Ammon's horn (tissue), 1 donor: ENCODE measurements at regions not wholly inside any gene's neighbourhood (a gene's known extent, or its start where the extent isn't known, plus 50 kb on each side); places are given as distances from the start of the nearest gene placed in this dataset.
"Not testable (repeated sequence)": the region's sequence is repeated elsewhere in the genome, so short reads cannot be mapped to it uniquely, and the experiment has no call there.

Source experiments
- DNase-seq: peaks from one replicate; pipeline ENCODE4 v3.0.0-alpha.2; 2016; ENCODE audit warnings: low spot score

DNA sequence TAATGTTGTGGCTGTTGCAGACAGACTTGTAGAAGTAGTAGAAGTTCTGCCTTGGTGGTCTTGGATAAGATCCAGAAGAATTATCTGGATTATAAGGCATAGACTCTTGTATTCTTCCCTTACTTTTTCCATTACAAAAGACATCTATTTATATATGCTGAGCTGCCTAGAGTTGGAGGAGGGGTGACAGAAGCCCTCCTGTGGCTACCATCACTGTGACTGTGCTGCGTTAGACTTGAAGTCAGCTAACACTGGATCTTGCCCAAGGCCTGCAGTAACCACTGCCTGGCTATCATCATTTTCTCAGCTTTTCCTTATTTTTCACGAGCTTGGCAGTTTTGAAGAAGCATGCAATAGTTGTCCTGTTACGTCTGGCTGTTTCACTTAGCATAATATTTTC lies 684.8 kb upstream of the BCHE start:
- DNase-seq = no peak

GRCh38 chr3:166519443-166519842 lies 682.2 kb upstream of the BCHE start:
- DNase-seq = no peak

- no peak for DNase-seq
Measured at GRCh38 chr3:166518040-166518439, 680.8 kb upstream of the BCHE start.

DNA sequence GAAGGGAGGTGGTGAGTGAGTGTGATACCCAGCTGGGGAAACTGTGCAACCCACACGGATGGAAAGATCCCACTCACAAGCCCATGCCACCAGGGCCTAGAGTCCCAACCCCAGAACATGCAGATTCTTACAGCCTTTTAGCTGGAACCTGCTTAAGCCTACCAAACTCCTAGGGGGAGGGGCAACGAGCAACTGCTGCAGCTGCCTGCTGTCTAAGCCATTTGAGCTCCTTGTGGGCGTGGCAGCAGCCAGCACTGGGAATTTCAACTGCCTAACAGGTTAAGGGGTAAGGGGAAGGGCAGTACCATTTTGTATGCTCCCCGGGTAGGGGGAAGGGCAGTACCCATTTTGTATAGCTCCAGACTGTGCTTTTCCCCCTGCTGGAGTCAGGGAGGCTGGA lies 673.2 kb upstream of the BCHE start:
- DNase-seq = no peak

DNA sequence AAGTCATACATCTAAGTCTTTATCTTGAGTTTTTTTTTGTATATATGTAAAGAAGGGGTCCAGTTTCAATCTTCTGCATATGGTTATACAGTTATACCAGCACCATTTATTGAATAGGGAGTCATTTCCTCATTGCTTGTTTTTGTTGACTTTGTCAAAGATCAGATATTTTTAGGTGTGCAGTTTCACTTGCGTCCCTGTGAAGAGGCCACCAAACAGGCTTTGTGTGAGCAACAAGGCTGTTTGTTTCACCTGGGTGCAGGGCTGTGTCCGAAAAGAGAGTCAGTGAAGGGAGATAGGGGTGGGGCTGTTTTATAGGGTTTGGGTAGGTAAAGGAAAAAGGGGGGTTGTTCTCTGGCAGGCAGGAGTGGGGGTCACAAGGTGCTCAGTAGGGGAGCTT lies 663.2 kb upstream of the BCHE start:
- not testable (repeated sequence) for DNase-seq

- DNase-seq = no peak
Measured at GRCh38 chr3:166499636-166500035, 662.4 kb upstream of the BCHE start.

DNA sequence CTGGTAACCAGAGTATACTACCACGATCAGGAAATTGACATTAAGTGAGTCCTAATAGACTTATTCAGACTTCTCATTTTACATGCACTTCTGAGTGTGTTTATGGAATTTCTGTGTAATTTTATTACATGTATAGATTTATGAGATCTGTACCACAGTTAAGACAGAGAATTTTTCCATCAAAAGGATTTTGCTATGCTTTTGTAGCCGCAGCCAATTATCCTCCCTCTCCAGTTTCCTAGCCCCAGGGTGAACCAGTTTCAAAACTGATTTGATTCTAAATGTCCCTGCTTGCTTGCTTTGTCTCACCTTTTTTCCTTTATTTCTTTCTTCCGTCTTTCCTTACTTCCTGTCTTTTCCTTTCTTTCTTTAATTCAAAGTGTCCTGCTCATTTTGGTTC lies 661.2 kb upstream of the BCHE start:
- no peak for DNase-seq

GRCh38 chr3:166489826-166490225 lies 652.6 kb upstream of the BCHE start:
- DNase-seq = no peak

DNA sequence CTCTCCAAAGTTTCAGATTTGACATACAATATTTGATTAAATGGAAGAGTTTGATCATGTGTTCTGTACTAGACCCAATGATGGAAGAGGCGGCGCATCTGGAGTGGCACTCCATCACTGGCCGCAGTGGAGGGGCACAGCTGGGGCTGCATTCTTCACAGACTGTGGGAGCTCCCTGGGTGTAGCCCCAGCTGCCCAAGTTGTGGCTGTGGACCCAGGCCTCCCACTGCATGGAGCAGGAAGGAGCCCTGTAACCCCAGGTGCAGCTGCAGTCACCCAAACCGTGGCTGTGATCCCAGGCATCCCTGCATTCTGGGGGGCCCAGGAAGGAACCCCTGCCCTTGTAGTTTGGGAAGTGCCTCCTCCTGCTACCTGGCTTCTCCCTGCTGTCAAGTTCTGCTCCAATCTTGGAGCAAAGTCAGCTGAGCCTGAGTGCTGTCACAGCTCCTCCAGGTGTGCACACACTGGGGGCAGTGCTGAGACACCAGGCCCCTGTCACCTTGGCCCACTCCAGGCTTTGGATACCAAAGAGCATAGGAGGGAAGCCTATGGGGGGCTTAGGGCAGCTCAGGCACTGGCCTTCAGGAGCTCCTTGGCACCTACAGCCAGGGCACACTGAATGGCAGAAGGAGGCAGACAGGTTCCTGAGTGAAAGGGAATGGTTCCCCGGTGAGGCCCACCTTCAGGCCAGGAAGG lies 651.9 kb upstream of the BCHE start:
- DNase-seq = no peak

- no peak for DNase-seq
Measured at GRCh38 chr3:166484470-166484869, 647.2 kb upstream of the BCHE start.

- DNase-seq = no peak
Measured at GRCh38 chr3:166481340-166481739, 644.1 kb upstream of the BCHE start.

- no peak for DNase-seq
Measured at GRCh38 chr3:166478356-166478755, 641.1 kb upstream of the BCHE start.

- no peak for DNase-seq
Measured at GRCh38 chr3:166473501-166473900, 636.3 kb upstream of the BCHE start.

DNA sequence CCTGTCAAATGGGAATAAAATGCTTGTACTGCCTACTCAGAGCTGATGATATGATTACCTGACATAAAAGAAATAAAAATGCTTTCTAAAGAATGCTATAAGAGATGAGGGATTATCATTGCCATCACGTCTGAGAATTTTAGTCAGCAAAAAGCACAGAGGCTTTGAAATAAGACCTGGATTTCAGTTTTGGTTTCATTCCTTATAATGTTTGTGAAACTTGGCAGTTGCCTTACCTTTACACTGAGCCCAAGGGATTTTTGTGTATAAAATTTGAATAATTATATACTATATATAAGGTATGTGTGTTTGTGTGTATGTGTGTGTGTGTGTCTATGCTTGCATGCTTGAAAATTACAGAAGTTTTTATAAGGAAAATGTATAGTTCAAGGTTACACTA lies 634.8 kb upstream of the BCHE start:
- no peak for DNase-seq

DNA sequence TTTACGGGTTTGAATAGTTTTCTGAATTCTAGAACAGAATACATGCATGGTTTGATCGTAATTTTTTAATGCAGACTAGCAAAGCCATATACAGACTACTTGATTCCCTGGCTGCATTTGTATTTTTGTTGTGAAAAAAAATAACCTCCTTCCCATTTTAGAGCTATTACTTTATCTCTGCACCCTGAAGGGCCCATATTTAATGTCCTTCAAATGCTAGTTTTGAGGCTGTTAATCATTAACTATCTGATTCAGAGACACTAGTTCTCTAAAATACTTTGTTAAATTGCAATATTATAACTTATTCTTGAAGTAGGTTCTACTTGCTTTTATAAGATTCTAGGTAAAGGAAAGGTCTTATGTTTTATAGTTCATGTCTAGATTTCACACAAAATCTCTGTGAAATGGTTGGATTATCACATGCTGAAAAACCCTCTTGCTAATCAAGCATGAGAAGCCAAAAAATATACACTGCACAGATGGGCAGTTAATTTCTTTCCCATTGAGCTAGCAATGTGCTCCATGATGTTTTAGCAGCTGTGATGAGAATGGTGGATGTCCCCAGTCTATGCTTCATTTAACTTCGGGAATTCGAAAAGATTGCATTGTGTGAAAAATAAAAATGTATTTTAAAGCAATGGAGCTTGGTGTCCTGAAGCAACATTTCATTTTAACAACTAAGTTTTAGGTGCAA lies 634.0 kb upstream of the BCHE start:
- no peak for DNase-seq

DNA sequence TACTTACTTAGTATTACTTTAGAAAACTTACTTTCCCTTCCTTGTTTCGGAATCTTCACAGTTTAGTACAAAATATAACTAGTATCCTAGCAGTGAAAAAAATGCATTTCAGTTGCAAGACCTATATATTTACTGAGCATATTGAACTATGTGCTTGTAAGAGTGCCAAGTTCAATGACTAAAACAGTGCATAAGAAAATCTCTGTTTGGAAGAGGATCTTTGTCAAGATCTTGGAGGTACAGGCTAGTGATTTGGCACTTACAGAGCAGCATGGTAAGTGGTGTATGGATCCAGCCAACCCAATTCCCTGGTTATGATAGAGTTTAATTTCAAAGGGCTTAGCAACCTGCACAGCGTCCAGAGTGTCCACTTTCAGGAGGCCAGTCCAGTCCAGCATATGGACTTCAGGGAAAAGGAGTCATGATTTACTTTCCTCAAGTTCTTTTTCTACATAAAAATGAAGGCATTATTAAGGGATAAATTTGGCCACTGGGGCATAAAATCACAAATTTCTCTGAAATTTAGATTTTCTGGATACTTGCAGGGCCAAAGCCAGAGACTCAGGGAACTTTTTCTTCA lies 625.8 kb upstream of the BCHE start:
- no peak for DNase-seq

DNA sequence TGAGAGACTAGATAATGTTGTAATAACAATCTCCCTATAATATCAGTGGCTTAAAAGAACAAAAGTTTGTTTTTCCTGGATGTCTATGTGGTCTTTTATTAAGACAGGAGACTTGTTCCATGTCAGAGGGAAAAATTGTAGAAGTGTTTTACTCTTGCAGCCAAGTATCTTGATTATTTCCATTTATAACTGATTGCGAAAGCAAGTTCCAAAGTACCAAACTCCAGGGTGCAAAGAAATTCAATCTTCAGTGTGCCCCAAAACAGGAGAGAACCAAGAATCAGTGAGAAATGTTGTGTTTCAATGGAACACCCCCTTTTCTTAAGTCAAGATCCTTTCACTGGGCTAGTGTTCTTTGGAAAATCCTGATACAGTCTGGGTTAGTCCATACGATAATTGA lies 624.4 kb upstream of the BCHE start:
- DNase-seq = no peak

- DNase-seq = no peak
Measured at GRCh38 chr3:166457382-166457781, 620.2 kb upstream of the BCHE start.

DNA sequence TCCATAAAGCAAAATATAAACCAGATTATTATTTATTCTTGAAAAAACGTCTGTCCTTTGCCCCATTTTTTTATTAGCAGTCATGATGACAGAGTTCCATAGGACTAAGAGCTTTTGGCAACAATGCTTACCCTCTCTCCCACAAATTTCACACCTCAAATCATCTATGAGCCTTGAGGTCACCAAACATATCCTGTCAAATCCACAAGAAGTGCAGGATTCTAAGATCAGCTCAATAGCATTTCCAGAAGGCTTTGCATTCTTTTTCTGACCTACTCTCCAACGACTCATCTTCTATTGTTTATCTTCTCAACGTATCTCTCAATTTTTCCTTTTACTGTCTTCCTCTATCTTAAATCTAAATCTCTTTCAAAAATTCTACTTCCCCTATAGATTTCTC lies 619.1 kb upstream of the BCHE start:
- no peak for DNase-seq

- DNase-seq = no peak
Measured at GRCh38 chr3:166455744-166456143, 618.5 kb upstream of the BCHE start.

DNA sequence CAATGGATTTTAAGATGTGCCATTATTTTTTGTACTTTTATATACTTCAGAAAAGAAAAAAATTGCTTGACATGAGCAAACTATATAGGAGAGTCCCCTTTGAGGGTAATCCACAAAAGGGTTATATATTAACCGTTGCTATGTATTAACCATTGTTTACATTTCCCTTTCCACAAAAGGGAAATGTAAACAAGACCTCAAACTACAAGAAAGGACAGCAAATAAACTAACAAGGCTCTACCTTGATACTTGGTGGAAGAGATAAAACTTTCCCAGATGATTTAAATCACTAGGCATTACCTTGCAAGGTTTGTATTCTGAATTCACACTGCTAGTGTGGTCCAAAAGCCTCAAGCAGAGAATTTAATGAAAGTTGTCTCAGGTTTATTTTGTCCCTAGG lies 616.3 kb upstream of the BCHE start:
- no peak for DNase-seq

DNA sequence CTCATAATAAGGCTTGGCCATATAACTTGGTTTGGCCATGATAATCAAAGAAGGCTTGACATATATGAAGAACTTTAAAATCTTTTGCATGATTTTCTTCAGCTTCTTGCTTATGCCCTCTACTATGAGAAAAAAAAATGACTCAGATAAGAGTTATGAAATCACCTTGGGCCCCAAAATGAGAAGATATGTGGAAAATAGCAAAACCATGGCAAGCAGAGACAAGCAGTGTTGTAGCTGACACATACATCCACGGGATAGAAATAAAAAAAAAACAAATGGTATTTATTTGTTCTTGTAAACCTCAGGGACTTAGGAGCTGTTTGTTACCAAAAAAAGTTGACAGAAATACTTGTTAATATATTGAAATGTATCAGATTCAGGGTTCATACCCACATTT lies 614.8 kb upstream of the BCHE start:
- no peak for DNase-seq

DNA sequence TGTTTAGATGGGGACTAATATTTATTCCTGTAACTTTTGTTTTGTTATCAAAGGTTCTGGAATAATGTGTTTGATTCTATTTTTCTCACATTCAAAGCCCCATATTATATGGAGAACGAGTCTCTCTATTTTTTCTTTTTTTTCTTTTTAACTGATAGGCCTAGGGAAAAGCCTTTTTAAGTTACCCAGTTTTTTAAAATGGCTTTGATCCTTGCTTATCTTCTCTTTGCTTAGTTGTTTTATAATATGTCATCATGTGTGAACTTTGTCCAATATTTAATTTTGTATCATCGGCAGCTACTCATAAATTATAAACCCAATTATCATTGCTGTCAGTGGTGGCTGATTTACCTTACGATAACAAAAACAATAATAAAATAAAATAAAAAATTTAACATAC lies 610.3 kb upstream of the BCHE start:
- DNase-seq = no peak

DNA sequence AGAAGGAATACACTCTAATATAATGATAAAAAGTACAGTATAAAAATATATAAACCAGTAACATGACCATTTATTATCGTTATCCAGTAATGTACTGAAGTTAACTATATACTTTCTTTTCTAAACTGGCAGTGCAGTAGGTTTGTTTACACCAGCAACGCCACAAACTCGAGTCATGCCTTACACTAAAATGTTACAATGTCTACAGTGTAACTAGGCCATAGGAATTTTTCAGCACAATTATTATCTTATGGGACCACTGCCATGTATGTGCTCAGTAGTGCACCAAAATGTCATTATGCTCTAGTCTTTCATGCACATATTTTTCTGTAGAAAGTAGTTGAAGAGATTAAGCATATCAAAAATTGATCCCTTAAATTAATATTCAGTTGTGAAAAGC lies 609.8 kb upstream of the BCHE start:
- no peak for DNase-seq
